HFF-Myc (cell line): ENCODE measurements at regions not wholly inside any gene's neighbourhood (a gene's known extent, or its start where the extent isn't known, plus 50 kb on each side); places are given as distances from the start of the nearest gene placed in this dataset.

ENCODE experiments used
- DNase-seq: peaks from one replicate; pipeline ENCODE4 v3.0.0-alpha.2; 2011; ENCODE audit warnings: low read depth; ENCODE audit errors: extremely low read depth
- H3K4me3 ChIP-seq: replicated peaks from 2 replicates; pipeline ENCODE4 v1.5.1; 2011; ENCODE audit warnings: low read depth, mild to moderate bottlenecking, control low read depth, low read length
- TF ChIP-seq, protein P1 (sequence below): IDR thresholded peaks from 2 replicates; pipeline ENCODE4 v1.5.1; 2012; ENCODE audit warnings: mild to moderate bottlenecking, low read depth, low read length, control low read depth; ENCODE audit errors: missing control alignments

DNA sequence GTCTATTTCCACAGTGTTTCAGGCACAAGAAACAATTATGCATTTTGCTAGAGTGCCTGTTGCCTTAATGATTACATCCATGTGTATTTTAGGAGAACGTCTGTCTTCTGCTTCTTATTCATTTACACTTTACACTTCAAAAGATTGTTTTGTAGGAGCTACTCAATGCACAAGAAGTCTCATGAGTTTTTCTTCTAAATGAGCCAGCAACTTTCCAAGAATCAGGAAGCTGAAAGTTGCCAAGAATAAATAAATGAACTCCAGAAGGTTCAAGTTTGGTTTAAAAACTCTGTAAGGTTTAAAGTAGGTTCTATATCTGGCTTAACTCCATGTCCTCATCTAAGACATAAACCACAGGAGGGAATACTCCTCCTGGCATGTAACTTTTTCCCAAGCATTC, 103.8 kb upstream of the ADPGK start:
- TF ChIP-seq, protein P1, sequence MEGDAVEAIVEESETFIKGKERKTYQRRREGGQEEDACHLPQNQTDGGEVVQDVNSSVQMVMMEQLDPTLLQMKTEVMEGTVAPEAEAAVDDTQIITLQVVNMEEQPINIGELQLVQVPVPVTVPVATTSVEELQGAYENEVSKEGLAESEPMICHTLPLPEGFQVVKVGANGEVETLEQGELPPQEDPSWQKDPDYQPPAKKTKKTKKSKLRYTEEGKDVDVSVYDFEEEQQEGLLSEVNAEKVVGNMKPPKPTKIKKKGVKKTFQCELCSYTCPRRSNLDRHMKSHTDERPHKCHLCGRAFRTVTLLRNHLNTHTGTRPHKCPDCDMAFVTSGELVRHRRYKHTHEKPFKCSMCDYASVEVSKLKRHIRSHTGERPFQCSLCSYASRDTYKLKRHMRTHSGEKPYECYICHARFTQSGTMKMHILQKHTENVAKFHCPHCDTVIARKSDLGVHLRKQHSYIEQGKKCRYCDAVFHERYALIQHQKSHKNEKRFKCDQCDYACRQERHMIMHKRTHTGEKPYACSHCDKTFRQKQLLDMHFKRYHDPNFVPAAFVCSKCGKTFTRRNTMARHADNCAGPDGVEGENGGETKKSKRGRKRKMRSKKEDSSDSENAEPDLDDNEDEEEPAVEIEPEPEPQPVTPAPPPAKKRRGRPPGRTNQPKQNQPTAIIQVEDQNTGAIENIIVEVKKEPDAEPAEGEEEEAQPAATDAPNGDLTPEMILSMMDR: no peak
- H3K4me3 ChIP-seq: no peak overlapping the region
- no peak for DNase-seq

DNA sequence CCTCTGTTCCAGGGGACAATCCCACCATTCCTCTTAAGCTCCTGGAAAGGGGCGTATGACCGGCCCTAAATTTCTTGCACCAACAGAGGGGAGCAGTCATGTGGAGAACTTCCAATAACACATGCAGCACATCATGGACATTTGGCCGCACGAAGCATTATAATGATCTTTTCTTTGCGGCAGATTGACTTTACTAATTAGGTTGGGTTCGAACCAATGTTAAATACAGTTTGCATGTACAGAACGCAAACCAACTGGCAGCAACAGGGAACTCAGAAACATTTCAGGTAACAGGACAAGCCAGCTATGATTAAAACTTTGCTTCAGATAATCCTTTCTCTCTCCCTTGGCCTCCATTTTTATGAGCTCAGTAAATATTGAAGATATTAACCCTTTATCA, 100.8 kb upstream of the ADPGK start:
- no peak for DNase-seq
- no peak overlapping the region for H3K4me3 ChIP-seq
- TF ChIP-seq, protein P1: no peak

GRCh38 chr15:72873379-72874233, 90.0 kb upstream of the ADPGK start:
- TF ChIP-seq, protein P1: no peak
- DNase-seq: no peak
- H3K4me3 ChIP-seq: no peak overlapping the region

DNA sequence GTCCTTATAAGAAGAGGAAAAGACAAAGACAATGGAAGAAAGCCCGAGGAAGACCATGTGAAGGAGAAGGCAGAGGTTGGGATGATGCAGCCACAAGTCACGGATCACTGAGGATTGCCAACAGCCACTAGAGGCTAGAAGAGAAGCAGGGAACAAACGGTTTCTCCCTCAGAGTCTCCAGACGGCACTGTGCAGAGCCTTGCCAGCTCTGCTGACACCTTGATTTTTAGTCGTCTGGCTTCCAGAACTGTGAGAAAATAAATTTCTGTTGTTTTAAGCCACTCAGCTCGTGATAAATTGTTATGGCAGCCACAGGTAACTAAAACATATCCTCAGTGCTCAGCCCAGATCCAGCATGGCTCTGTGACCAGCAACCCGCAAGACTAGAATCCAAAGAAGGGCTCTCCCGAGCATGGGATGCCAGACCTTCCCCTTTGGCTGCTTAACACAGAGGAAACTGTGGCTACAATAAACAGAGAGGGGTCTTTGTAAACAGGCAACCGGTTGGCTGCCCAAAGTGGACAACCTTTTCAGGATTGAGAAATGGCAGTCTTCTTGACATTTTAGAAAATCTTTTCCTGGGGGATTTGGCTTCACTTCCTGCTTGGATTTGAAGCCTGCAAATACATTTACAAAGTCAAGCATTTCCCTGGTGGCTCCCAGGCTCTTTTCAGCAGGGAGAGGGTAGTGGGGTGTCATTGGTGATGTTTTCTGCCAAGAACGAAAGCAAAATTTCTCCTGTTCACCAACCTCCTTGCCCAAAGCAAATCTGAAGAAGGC, 88.7 kb upstream of the ADPGK start:
- DNase-seq: no peak
- TF ChIP-seq, protein P1: no peak

GRCh38 chr15:72866866-72867616, 83.5 kb upstream of the ADPGK start:
- H3K4me3 ChIP-seq: no peak overlapping the region
- DNase-seq: no peak
- TF ChIP-seq, protein P1: no peak

More for the DNA sequence above, 88.7 kb upstream of the ADPGK start:
- H3K4me3 ChIP-seq: no peak overlapping the region

GRCh38 chr15:72866182-72866581, 82.6 kb upstream of the ADPGK start:
- no peak overlapping the region for H3K4me3 ChIP-seq
- TF ChIP-seq, protein P1: no peak
- no peak for DNase-seq
